GM23338 (cell line): ENCODE measurements at regions not wholly inside any gene's neighbourhood (a gene's known extent, or its start where the extent isn't known, plus 50 kb on each side); places are given as distances from the start of the nearest gene placed in this dataset.

Experiments
- ATAC-seq: fragments of 200-7000 bp; cut with Tn5 transposase; 3 replicates; pipeline ENCODE4 v1.9.1; 2020
- DNase-seq: peaks from one replicate; pipeline ENCODE4 v3.0.0-alpha.2; 2015; ENCODE audit warnings: low spot score
- H2AFZ ChIP-seq: fragments of 200-600 bp; sonication (generic); 2 replicates; pipeline ENCODE4 v1.8.0; 2016; ENCODE audit warnings: antibody characterized with exemption, mild to moderate bottlenecking, moderate library complexity
- H3F3A ChIP-seq: fragments of 200-600 bp; sonication (generic); replicated peaks from 2 replicates; pipeline ENCODE4 v1.8.0; 2017; ENCODE audit warnings: antibody characterized with exemption, mixed run types, low read depth
- H3K27ac ChIP-seq: fragments of 200-600 bp; sonication (generic); 2 replicates; pipeline ENCODE4 v1.6.1; 2016; ENCODE audit warnings: low read depth
- H3K27me3 ChIP-seq: fragments of 200-600 bp; sonication (generic); 2 replicates; pipeline ENCODE4 v1.8.0; 2016; ENCODE audit warnings: mild to moderate bottlenecking, mixed run types, moderate library complexity; ENCODE audit not compliant: insufficient read depth
- H3K36me3 ChIP-seq: fragments of 200-600 bp; sonication (generic); 2 replicates; pipeline ENCODE4 v1.8.0; 2016; ENCODE audit warnings: mild to moderate bottlenecking; ENCODE audit not compliant: insufficient read depth
- H3K4me1 ChIP-seq: fragments of 200-600 bp; sonication (generic); 2 replicates; pipeline ENCODE4 v1.8.0; 2016; ENCODE audit warnings: mild to moderate bottlenecking, moderate library complexity; ENCODE audit not compliant: insufficient read depth
- H3K4me2 ChIP-seq: fragments of 200-600 bp; sonication (generic); 2 replicates; pipeline ENCODE4 v1.7.1; 2017; ENCODE audit warnings: mixed run types
- H3K4me3 ChIP-seq: fragments of 200-600 bp; sonication (generic); 2 replicates; pipeline ENCODE4 v1.6.1; 2016; ENCODE audit warnings: mixed run types
- H3K79me2 ChIP-seq: fragments of 200-600 bp; sonication (generic); replicated peaks from 2 replicates; pipeline ENCODE4 v1.8.0; 2017; ENCODE audit warnings: mild to moderate bottlenecking; ENCODE audit not compliant: insufficient read depth
- H3K9me2 ChIP-seq: fragments of 200-600 bp; sonication (generic); 2 replicates; pipeline ENCODE4 v1.8.0; 2017; ENCODE audit not compliant: insufficient read depth
- H4K20me1 ChIP-seq: fragments of 200-600 bp; sonication (generic); replicated peaks from 2 replicates; pipeline ENCODE4 v1.8.0; 2017; ENCODE audit warnings: mild to moderate bottlenecking; ENCODE audit not compliant: insufficient read depth
- H3K27ac Mint-ChIP-seq: 2 replicates; pipeline ENCODE4 v1.8.0; 2020; ENCODE audit warnings: inconsistent platforms, mild to moderate bottlenecking, moderate library complexity, mixed read lengths
- H3K27me3 Mint-ChIP-seq: 3 replicates; pipeline ENCODE4 v1.8.0; 2022; ENCODE audit warnings: low read depth, mild to moderate bottlenecking, moderate library complexity, mixed read lengths, inconsistent platforms; ENCODE audit not compliant: insufficient read depth, poor library complexity
- H3K36me3 Mint-ChIP-seq: 3 replicates; pipeline ENCODE4 v1.8.0; 2021; ENCODE audit warnings: low read depth, mild to moderate bottlenecking, inconsistent platforms, moderate library complexity, mixed read lengths
- H3K4me1 Mint-ChIP-seq: 3 replicates; pipeline ENCODE4 v1.8.0; 2020; ENCODE audit warnings: mild to moderate bottlenecking, inconsistent platforms, mixed read lengths
- H3K4me3 Mint-ChIP-seq: 3 replicates; pipeline ENCODE4 v1.8.0; 2021; ENCODE audit warnings: moderate library complexity, mild to moderate bottlenecking, inconsistent platforms, mixed read lengths
- H3K9me3 Mint-ChIP-seq: 3 replicates; pipeline ENCODE4 v1.8.0; 2020; ENCODE audit warnings: moderate library complexity, mild to moderate bottlenecking, inconsistent platforms, mixed read lengths
- CREB1 ChIP-seq: fragments of 250-450 bp; sonication (Bioruptor Pico); IDR thresholded peaks from 2 replicates; pipeline ENCODE4 v1.5.0; 2020; ENCODE audit warnings: low read depth, mild to moderate bottlenecking, moderate library complexity
- EZH2 ChIP-seq: fragments of 200-600 bp; sonication (generic); IDR thresholded peaks from one replicate; pipeline ENCODE4 v1.8.0; 2017; ENCODE audit warnings: antibody characterized with exemption, mild to moderate bottlenecking, low read depth; ENCODE audit not compliant: unreplicated experiment
- EZH2phosphoT487 ChIP-seq: fragments of 200-600 bp; sonication (generic); IDR thresholded peaks from one replicate; pipeline ENCODE4 v1.8.1; 2018; ENCODE audit warnings: antibody characterized with exemption; ENCODE audit not compliant: unreplicated experiment
- JUNB ChIP-seq: IDR thresholded peaks from one replicate; pipeline ENCODE4 v1.6.1; 2016; ENCODE audit warnings: antibody characterized with exemption; ENCODE audit not compliant: unreplicated experiment
- NANOG ChIP-seq: IDR thresholded peaks from 2 replicates; pipeline ENCODE4 v1.6.1; 2016; ENCODE audit warnings: antibody characterized with exemption, borderline replicate concordance
- POLR2AphosphoS5 ChIP-seq: IDR thresholded peaks from 2 replicates; pipeline ENCODE4 v1.6.1; 2016; ENCODE audit warnings: antibody characterized with exemption, low read depth
- STAT1 ChIP-seq: IDR thresholded peaks from one replicate; pipeline ENCODE4 v1.6.1; 2016; ENCODE audit warnings: antibody characterized with exemption; ENCODE audit not compliant: unreplicated experiment
- ZNF114 ChIP-seq: fragments of 250-450 bp; sonication (Bioruptor Pico); IDR thresholded peaks from 2 replicates; pipeline ENCODE4 v1.5.0; 2020; ENCODE audit warnings: mild to moderate bottlenecking, moderate library complexity
- ZNF331 ChIP-seq: fragments of 250-450 bp; sonication (Bioruptor Pico); IDR thresholded peaks from 2 replicates; pipeline ENCODE4 v1.5.0; 2020; ENCODE audit warnings: low read depth, mild to moderate bottlenecking, moderate library complexity
- TF ChIP-seq, protein P1 (sequence below): IDR thresholded peaks from 2 replicates; pipeline ENCODE4 v1.6.1; 2016; ENCODE audit warnings: antibody characterized with exemption
- TF ChIP-seq, protein P2 (sequence below), 2 experiments: fragments of 200-600 bp in 1 of 2; sonication (generic) in 1 of 2; conservative IDR thresholded peaks; 2 replicates each; pipeline versions ENCODE4 v1.5.1 to v1.6.1; 2016 to 2017; ENCODE audit warnings: antibody characterized with exemption in 2 of 2, low read depth in 2 of 2, mild to moderate bottlenecking in 2 of 2, moderate library complexity in 1 of 2
- TF ChIP-seq, protein P3 (sequence below): IDR thresholded peaks from one replicate; pipeline ENCODE4 v1.6.1; 2018; ENCODE audit warnings: antibody characterized with exemption; ENCODE audit not compliant: unreplicated experiment
- TF ChIP-seq, protein P4 (sequence below): fragments of 250-450 bp; sonication (Bioruptor Pico); IDR thresholded peaks from 2 replicates; pipeline ENCODE4 v1.5.0; 2020; ENCODE audit warnings: mild to moderate bottlenecking, moderate library complexity

DNA sequence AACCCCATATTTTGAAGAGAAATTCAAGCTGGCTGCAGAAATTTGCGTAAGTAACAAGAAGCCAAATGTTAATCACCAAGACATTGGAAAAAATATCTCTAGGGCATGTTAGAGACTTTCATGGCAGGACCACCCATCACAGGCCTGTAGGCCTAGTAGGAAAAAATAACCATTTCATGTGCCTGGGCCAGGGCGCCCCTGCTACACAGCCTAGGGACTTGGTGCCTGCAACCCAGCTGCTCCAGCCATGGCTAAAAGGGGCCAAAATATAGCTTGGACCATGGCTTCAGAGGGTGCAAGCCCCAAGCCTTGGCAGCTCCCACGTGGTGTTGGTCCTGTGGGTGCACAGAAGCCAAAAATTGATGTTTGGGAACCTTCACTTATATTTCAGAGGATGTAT lies 167.7 kb upstream of the NMUR2 start:
- no peaks in the 10 kb centered on the region for H3K27me3 Mint-ChIP-seq
- Histone ChIP-seq H2AFZ (no peak overlapping the region), H4K20me1 (no peaks in the 10 kb centered on the region), H3K27me3 (no peaks in the 10 kb centered on the region), H3F3A (no peaks in the 10 kb centered on the region), H3K4me3 (no peak overlapping the region), H3K36me3 (no peaks in the 10 kb centered on the region), H3K4me2 (no peak overlapping the region), H3K27ac (no peak overlapping the region), H3K9me2 (no peaks in the 10 kb centered on the region), H3K79me2 (no peaks in the 10 kb centered on the region), H3K4me1 (no peaks in the 10 kb centered on the region)
- no peak for ATAC-seq
- no peaks in the 10 kb centered on the region for H3K4me1 Mint-ChIP-seq
- H3K4me3 Mint-ChIP-seq, result no peak overlapping the region
- TF ChIP-seq STAT1 (no peak), CREB1 (CRISPR knock-in tag) (no peak), JUNB (no peak), NANOG (no peak), POLR2AphosphoS5 (no peak), ZNF114 (CRISPR knock-in tag) (no peak), ZNF331 (CRISPR knock-in tag) (no peak), EZH2phosphoT487 (no peak), EZH2 (no peak)
- TF ChIP-seq, protein P1, sequence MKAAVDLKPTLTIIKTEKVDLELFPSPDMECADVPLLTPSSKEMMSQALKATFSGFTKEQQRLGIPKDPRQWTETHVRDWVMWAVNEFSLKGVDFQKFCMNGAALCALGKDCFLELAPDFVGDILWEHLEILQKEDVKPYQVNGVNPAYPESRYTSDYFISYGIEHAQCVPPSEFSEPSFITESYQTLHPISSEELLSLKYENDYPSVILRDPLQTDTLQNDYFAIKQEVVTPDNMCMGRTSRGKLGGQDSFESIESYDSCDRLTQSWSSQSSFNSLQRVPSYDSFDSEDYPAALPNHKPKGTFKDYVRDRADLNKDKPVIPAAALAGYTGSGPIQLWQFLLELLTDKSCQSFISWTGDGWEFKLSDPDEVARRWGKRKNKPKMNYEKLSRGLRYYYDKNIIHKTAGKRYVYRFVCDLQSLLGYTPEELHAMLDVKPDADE, result no peak
- TF ChIP-seq, protein P2, sequence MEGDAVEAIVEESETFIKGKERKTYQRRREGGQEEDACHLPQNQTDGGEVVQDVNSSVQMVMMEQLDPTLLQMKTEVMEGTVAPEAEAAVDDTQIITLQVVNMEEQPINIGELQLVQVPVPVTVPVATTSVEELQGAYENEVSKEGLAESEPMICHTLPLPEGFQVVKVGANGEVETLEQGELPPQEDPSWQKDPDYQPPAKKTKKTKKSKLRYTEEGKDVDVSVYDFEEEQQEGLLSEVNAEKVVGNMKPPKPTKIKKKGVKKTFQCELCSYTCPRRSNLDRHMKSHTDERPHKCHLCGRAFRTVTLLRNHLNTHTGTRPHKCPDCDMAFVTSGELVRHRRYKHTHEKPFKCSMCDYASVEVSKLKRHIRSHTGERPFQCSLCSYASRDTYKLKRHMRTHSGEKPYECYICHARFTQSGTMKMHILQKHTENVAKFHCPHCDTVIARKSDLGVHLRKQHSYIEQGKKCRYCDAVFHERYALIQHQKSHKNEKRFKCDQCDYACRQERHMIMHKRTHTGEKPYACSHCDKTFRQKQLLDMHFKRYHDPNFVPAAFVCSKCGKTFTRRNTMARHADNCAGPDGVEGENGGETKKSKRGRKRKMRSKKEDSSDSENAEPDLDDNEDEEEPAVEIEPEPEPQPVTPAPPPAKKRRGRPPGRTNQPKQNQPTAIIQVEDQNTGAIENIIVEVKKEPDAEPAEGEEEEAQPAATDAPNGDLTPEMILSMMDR (conservative IDR thresholded peaks at IDR 0.05; ENCODE audit: low read depth in 2 of 2), result no peak
- TF ChIP-seq, protein P3, sequence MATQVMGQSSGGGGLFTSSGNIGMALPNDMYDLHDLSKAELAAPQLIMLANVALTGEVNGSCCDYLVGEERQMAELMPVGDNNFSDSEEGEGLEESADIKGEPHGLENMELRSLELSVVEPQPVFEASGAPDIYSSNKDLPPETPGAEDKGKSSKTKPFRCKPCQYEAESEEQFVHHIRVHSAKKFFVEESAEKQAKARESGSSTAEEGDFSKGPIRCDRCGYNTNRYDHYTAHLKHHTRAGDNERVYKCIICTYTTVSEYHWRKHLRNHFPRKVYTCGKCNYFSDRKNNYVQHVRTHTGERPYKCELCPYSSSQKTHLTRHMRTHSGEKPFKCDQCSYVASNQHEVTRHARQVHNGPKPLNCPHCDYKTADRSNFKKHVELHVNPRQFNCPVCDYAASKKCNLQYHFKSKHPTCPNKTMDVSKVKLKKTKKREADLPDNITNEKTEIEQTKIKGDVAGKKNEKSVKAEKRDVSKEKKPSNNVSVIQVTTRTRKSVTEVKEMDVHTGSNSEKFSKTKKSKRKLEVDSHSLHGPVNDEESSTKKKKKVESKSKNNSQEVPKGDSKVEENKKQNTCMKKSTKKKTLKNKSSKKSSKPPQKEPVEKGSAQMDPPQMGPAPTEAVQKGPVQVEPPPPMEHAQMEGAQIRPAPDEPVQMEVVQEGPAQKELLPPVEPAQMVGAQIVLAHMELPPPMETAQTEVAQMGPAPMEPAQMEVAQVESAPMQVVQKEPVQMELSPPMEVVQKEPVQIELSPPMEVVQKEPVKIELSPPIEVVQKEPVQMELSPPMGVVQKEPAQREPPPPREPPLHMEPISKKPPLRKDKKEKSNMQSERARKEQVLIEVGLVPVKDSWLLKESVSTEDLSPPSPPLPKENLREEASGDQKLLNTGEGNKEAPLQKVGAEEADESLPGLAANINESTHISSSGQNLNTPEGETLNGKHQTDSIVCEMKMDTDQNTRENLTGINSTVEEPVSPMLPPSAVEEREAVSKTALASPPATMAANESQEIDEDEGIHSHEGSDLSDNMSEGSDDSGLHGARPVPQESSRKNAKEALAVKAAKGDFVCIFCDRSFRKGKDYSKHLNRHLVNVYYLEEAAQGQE, result no peak
- TF ChIP-seq, protein P4, sequence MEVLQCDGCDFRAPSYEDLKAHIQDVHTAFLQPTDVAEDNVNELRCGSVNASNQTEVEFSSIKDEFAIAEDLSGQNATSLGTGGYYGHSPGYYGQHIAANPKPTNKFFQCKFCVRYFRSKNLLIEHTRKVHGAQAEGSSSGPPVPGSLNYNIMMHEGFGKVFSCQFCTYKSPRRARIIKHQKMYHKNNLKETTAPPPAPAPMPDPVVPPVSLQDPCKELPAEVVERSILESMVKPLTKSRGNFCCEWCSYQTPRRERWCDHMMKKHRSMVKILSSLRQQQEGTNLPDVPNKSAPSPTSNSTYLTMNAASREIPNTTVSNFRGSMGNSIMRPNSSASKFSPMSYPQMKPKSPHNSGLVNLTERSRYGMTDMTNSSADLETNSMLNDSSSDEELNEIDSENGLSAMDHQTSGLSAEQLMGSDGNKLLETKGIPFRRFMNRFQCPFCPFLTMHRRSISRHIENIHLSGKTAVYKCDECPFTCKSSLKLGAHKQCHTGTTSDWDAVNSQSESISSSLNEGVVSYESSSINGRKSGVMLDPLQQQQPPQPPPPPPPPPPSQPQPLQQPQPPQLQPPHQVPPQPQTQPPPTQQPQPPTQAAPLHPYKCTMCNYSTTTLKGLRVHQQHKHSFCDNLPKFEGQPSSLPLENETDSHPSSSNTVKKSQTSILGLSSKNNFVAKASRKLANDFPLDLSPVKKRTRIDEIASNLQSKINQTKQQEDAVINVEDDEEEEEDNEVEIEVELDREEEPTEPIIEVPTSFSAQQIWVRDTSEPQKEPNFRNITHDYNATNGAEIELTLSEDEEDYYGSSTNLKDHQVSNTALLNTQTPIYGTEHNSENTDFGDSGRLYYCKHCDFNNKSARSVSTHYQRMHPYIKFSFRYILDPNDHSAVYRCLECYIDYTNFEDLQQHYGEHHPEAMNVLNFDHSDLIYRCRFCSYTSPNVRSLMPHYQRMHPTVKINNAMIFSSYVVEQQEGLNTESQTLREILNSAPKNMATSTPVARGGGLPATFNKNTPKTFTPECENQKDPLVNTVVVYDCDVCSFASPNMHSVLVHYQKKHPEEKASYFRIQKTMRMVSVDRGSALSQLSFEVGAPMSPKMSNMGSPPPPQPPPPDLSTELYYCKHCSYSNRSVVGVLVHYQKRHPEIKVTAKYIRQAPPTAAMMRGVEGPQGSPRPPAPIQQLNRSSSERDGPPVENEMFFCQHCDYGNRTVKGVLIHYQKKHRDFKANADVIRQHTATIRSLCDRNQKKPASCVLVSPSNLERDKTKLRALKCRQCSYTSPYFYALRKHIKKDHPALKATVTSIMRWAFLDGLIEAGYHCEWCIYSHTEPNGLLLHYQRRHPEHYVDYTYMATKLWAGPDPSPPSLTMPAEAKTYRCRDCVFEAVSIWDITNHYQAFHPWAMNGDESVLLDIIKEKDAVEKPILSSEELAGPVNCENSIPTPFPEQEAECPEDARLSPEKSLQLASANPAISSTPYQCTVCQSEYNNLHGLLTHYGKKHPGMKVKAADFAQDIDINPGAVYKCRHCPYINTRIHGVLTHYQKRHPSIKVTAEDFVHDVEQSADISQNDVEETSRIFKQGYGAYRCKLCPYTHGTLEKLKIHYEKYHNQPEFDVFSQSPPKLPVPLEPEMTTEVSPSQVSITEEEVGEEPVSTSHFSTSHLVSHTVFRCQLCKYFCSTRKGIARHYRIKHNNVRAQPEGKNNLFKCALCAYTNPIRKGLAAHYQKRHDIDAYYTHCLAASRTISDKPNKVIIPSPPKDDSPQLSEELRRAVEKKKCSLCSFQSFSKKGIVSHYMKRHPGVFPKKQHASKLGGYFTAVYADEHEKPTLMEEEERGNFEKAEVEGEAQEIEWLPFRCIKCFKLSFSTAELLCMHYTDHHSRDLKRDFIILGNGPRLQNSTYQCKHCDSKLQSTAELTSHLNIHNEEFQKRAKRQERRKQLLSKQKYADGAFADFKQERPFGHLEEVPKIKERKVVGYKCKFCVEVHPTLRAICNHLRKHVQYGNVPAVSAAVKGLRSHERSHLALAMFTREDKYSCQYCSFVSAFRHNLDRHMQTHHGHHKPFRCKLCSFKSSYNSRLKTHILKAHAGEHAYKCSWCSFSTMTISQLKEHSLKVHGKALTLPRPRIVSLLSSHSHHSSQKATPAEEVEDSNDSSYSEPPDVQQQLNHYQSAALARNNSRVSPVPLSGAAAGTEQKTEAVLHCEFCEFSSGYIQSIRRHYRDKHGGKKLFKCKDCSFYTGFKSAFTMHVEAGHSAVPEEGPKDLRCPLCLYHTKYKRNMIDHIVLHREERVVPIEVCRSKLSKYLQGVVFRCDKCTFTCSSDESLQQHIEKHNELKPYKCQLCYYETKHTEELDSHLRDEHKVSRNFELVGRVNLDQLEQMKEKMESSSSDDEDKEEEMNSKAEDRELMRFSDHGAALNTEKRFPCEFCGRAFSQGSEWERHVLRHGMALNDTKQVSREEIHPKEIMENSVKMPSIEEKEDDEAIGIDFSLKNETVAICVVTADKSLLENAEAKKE (CRISPR knock-in tag), result no peak
- DNase-seq, result no peak
- peaks cover 3% of the 10 kb centered on the region; the same call in 1 of the 3 replicates for H3K36me3 Mint-ChIP-seq
- no peak overlapping the region for H3K27ac Mint-ChIP-seq
- peaks cover 22% of the 10 kb centered on the region; the same call in 2 of the 3 replicates for H3K9me3 Mint-ChIP-seq
